Fibroblast of the aortic adventitia (primary cell): ENCODE measurements at regions not wholly inside any gene's neighbourhood (a gene's known extent, or its start where the extent isn't known, plus 50 kb on each side); places are given as distances from the start of the nearest gene placed in this dataset.
A peak's percentile ranks its signal among the peaks of the same experiment; 100 is the strongest.

ENCODE experiments used
- DNase-seq: peaks from one replicate; pipeline ENCODE4 v3.0.0-alpha.2; 2010; ENCODE audit warnings: low read depth
- H3K4me3 ChIP-seq: 2 replicates; pipeline ENCODE4 v1.5.1; 2011; ENCODE audit warnings: low read depth, mild to moderate bottlenecking, control low read depth, low read length, moderate library complexity
- CTCF ChIP-seq: IDR thresholded peaks from 2 replicates; pipeline ENCODE4 v1.5.1; 2011; ENCODE audit warnings: mild to moderate bottlenecking, low read length, control low read depth, inconsistent platforms; ENCODE audit not compliant: insufficient read depth

- peak; percentile 13 for TF ChIP-seq CTCF
- no peak for DNase-seq
- no peak overlapping the region for H3K4me3 ChIP-seq
Observed at GRCh38 chrX:148193759-148194158, 212.6 kb downstream of the FMR1NB start.

GRCh38 chrX:148203531-148203930, 222.4 kb downstream of the FMR1NB start:
- DNase-seq, result no peak
- no peak overlapping the region for H3K4me3 ChIP-seq
- TF ChIP-seq CTCF, result no peak

- no peak for TF ChIP-seq CTCF
- no peak overlapping the region for H3K4me3 ChIP-seq
- no peak for DNase-seq
Observed at GRCh38 chrX:148204195-148204594, 223.1 kb downstream of the FMR1NB start.

- DNase-seq, result no peak
Observed at GRCh38 chrX:148214786-148215185, 233.6 kb downstream of the FMR1NB start.

GRCh38 chrX:148215726-148216125, 234.6 kb downstream of the FMR1NB start:
- no peak overlapping the region for H3K4me3 ChIP-seq
- DNase-seq, result no peak
- no peak for TF ChIP-seq CTCF

More at GRCh38 chrX:148214786-148215185, 233.6 kb downstream of the FMR1NB start:
- TF ChIP-seq CTCF, result no peak
- H3K4me3 ChIP-seq, result no peak overlapping the region

- no peak for TF ChIP-seq CTCF
- no peak for DNase-seq
- H3K4me3 ChIP-seq, result no peak overlapping the region
Observed at GRCh38 chrX:148223361-148223760, 242.2 kb downstream of the FMR1NB start.

GRCh38 chrX:148228521-148228920, 247.4 kb downstream of the FMR1NB start:
- no peak for DNase-seq
- no peak overlapping the region for H3K4me3 ChIP-seq
- TF ChIP-seq CTCF, result no peak
